GM19328 (cell line): ENCODE measurements at regions not wholly inside any gene's neighbourhood (a gene's known extent, or its start where the extent isn't known, plus 50 kb on each side); places are given as distances from the start of the nearest gene placed in this dataset.

Experiments
- ATAC-seq: cut with Tn5 transposase; IDR thresholded peaks from one replicate; pipeline ENCODE4 v1.9.1; 2021; ENCODE audit warnings: mild to moderate bottlenecking, moderate library complexity; ENCODE audit not compliant: unreplicated experiment

GRCh38 chr1:239778208-239778813 is 313.4 kb upstream of the FMN2 start:
- ATAC-seq, result no peak

GRCh38 chr1:239779962-239780361 is 311.7 kb upstream of the FMN2 start:
- ATAC-seq, result no peak

GRCh38 chr1:239784896-239785295 is 306.8 kb upstream of the FMN2 start:
- ATAC-seq, result no peak

- ATAC-seq, result no peak
Measured at GRCh38 chr1:239785576-239785975, 306.1 kb upstream of the FMN2 start.

- ATAC-seq, result no peak
Measured at GRCh38 chr1:239786464-239786863, 305.2 kb upstream of the FMN2 start.

- ATAC-seq, result no peak
Measured at GRCh38 chr1:239792157-239792556, 299.5 kb upstream of the FMN2 start.

GRCh38 chr1:239795304-239795703 is 296.4 kb upstream of the FMN2 start:
- no peak for ATAC-seq

GRCh38 chr1:239799617-239800016 is 292.1 kb upstream of the FMN2 start:
- ATAC-seq, result no peak

- ATAC-seq, result no peak
Measured at GRCh38 chr1:239800861-239801260, 290.8 kb upstream of the FMN2 start.

GRCh38 chr1:239802275-239802674 is 289.4 kb upstream of the FMN2 start:
- no peak for ATAC-seq

GRCh38 chr1:239803781-239804180 is 287.9 kb upstream of the FMN2 start:
- no peak for ATAC-seq

- ATAC-seq, result no peak
Measured at GRCh38 chr1:239804266-239804665, 287.4 kb upstream of the FMN2 start.

- no peak for ATAC-seq
Measured at GRCh38 chr1:239805042-239805441, 286.6 kb upstream of the FMN2 start.

- ATAC-seq, result no peak
Measured at GRCh38 chr1:239805851-239806772, 285.6 kb upstream of the FMN2 start.

GRCh38 chr1:239806897-239807296 is 284.8 kb upstream of the FMN2 start:
- ATAC-seq, result no peak

- no peak for ATAC-seq
Measured at GRCh38 chr1:239807361-239807760, 284.3 kb upstream of the FMN2 start.

GRCh38 chr1:239810061-239810481 is 281.6 kb upstream of the FMN2 start:
- ATAC-seq, result no peak

- no peak for ATAC-seq
Measured at GRCh38 chr1:239811211-239811885, 280.3 kb upstream of the FMN2 start.

GRCh38 chr1:239812580-239812979 is 279.1 kb upstream of the FMN2 start:
- ATAC-seq, result no peak

- ATAC-seq, result no peak
Measured at GRCh38 chr1:239814306-239814881, 277.3 kb upstream of the FMN2 start.

- no peak for ATAC-seq
Measured at GRCh38 chr1:239815074-239815473, 276.6 kb upstream of the FMN2 start.
